ENCODE measurements at regions not wholly inside any gene's neighbourhood (a gene's known extent, or its start where the extent isn't known, plus 50 kb on each side); places are given as distances from the start of the nearest gene placed in this dataset.
"Not testable (repeated sequence)": the region's sequence is repeated elsewhere in the genome, so short reads cannot be mapped to it uniquely, and the experiment has no call there.

DNA sequence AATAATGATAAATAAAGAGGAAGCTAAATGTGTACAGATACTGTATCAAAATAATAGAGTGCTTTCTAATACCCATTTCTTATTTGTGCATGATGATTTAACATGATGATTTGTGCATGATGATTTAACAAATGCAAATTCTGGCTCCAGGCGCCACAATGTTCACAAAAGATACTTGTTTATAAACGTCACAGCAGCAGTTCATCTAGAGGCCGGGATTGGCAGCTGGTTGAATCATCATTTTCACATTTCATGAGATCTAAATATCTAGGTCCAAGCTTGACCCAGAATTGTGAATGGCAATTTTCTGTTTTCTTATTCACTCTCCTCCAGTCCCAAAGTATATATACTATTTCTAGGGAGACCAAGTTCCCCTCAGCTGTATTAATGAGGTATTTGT lies 322.0 kb downstream of the SUCLG1 start:
- DNase-seq (ENCODE audit: low read depth): no peak

GRCh38 chr2:84132370-84132769 lies 326.7 kb downstream of the SUCLG1 start:
- no peak for DNase-seq (ENCODE audit: low read depth)

DNA sequence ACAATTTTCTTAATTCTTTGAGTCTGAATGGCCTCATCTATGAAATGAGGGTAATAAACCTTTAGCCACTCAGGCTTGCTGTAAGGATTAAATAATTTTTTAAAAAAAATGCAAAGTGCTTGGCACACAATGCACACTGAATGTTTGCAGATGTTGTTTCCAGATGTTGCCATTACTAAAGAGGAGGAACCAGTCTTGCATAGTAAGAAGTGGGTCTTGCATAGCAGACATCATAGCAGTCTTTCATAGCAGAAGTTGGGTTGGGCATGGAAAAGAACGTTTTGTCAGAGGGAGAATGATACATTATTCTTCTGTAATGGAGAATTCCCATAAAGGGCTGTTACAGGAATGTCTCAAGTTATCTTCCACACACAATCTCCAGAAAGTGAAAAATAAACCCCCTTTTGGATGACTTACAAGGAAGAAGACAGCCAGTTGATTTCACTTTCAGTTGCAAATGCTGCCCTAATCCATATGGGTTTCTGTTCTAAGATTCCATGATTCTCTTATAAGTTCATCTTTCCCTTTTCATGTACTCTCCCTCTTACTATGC lies 327.7 kb downstream of the SUCLG1 start:
- DNase-seq (ENCODE audit: low read depth): no peak

- no peak for DNase-seq (ENCODE audit: low read depth)
Observed at GRCh38 chr2:84129018-84129417, 330.1 kb downstream of the SUCLG1 start.

GRCh38 chr2:84127812-84128211 lies 331.3 kb downstream of the SUCLG1 start:
- not testable (repeated sequence) for DNase-seq (ENCODE audit: low read depth)

DNA sequence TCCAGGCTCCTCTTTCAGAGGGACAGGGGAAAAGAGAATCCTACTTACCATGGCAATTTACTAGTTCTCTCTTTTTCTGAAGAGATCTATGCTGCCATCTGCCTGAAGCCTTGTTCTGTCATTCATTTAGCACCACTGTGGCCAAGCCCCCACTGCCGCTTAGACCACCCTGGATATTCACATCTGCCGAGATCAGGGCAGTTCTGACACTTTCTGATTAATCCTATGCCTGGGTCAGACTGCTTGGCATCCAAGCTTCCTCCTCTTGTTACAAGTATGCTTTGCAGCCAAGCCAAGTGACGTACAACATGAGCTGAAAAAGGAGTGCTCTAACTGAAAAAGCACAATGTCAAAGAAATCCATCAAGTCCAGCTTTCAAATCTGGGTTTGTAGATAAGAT lies 332.6 kb downstream of the SUCLG1 start:
- no peak for DNase-seq (ENCODE audit: low read depth)

- no peak for DNase-seq (ENCODE audit: low read depth)
Observed at GRCh38 chr2:84126084-84126483, 333.0 kb downstream of the SUCLG1 start.

DNA sequence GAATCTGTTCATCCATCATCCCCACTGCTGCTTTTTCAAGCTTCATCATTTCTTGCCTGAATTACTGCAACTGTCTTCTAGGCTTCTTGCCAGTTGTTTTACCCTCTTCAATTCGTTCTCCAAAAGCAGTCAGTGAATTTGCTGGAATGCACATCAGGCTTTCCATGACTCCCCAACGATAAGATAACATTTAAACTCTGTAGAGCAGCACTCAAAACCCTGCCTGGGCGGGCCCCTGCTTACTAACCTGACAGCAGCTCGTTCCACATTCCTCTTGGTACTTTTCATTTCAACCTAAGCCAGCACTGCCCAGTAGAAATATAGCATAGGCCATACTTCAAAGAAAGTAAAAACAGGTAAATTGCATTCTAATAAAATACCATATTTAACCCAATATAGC lies 342.9 kb downstream of the SUCLG1 start:
- no peak for DNase-seq (ENCODE audit: low read depth)

DNA sequence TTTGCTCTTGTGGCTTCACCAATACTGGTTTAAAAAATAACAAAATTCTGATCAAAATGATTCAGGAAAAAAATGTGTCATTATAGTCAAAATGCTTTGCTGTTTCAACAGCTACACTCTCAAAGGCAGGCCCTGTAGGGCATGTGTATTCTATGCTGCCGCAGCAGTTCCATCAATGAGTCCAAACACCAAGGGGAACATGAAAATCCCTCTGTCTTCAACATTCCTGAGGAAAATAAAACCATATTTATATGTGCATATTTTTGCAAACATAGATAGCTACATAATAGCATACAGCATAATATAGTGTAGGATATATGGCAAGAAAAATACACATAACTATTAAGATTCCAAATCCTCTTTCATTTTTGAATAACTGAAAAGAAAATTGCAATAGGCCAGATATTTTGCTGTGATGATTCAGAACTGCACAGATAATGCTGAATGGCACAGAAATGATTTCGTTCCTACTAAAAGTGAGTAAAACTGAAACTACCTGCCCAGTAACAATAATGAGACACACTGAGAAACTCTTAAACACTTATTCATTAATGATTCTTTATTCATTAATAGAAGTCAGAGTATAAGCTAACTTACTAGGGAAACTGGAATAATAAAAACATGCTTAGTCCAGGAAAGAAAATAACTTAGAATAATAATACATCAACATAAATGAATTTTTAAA lies 343.8 kb downstream of the SUCLG1 start:
- DNase-seq (ENCODE audit: low read depth): no peak

GRCh38 chr2:84103816-84104527 lies 355.1 kb downstream of the SUCLG1 start:
- not testable (repeated sequence) for DNase-seq (ENCODE audit: low read depth)

DNA sequence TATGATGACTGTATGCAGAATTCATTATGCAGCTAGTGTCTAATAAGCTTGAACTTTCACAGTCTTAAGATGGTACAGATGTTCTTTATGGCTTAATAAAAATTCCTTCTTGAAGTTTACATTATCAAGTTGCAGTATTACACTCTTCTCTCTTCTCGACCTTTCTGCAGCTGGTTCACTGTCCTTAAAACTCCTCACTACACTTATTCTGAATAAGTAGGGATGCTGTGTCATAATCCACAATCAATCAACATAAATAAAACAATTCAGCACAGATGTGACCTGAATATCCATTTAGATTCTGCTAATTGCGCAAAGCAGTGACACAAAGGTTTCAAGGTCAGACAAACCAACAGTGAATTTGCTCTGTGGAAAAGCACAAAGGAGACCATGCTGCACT lies 356.8 kb downstream of the SUCLG1 start:
- DNase-seq (ENCODE audit: low read depth): no peak

- no peak for DNase-seq (ENCODE audit: low read depth)
Observed at GRCh38 chr2:84088656-84089055, 370.4 kb downstream of the SUCLG1 start.

DNA sequence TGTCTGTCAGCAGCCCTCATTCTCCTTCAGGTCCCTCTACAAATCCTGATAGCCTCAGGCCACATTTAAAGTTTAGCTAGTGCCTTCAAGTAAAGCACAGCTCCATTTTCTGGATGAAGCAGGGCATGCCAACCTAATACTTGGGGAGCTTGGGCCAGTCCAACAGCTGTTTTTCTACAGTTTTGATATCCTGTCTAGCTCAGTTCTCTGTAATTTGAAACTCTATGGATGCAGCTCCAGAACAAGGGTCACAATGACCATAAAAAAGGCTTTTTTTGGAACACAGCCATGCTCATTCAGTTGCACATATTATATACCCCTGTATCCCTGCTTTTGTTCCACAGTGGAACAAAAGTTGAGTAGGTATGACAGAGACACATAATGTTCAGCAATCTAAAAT lies 373.5 kb downstream of the SUCLG1 start:
- DNase-seq (ENCODE audit: low read depth): no peak

GRCh38 chr2:84084856-84085255 lies 374.2 kb downstream of the SUCLG1 start:
- no peak for DNase-seq (ENCODE audit: low read depth)

DNA sequence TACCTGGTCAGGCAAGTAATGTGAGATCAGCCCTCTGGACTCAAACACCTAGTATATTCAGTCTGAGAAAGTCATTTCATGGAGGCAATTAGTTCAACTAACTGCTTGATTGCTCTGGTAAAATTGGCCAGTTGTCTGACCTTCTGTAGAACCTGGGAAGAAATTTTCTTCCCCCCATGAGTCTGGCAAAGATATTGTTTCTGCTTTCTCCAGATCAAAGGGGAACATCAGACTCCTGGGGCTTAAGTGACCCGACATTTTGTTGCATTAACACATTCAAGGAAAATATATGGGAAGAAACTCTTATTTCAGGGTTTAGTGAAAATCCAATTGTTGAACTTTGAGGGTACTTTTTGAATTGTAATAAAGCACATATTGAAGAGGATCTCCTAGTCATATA lies 375.1 kb downstream of the SUCLG1 start:
- DNase-seq (ENCODE audit: low read depth): no peak

- no peak for DNase-seq (ENCODE audit: low read depth)
Observed at GRCh38 chr2:84078471-84078870, 380.6 kb downstream of the SUCLG1 start.

DNA sequence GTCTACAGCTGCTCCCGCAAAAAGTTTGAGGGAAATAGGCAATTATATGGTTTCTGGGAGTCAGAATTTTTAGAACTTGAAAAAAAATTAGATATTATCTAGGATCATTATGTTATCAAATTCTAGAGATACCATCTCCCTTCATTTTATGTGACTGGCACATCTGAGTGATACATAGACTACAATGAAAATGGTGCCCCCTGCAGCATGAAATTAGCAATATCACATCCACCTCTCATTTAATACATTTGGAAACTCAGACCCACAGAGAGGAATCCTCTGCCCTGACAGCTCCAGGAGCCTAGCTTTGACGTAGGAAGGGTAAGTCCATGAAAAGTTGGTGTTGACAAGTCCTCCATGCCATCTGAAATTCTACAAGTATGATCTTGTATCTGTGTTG lies 381.6 kb downstream of the SUCLG1 start:
- peak; percentile 3 for DNase-seq (ENCODE audit: low read depth)

GRCh38 chr2:84071050-84071449 lies 388.0 kb downstream of the SUCLG1 start:
- no peak for DNase-seq (ENCODE audit: low read depth)

GRCh38 chr2:84065857-84066256 lies 393.2 kb downstream of the SUCLG1 start:
- DNase-seq (ENCODE audit: low read depth): no peak

- DNase-seq (ENCODE audit: low read depth): no peak
Observed at GRCh38 chr2:84057917-84058560, 401.0 kb downstream of the SUCLG1 start.

DNA sequence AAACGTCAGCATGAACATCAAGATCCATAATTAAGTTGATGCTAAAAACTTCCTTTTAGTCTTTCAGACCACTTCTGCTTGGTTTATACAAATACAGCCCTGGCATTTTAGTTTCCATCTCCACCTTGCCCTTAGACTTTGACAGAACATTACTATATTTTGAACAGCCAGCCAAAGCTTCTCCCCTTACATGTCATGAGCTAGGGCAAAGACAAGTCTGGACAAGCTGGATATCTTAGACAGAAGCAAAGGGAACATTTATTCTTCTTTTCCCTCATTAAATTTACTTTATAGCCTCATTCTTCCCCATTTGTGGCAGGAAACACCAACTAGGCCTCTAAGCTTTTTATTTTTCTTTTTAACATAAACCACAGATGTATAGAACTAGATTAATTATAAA lies 403.3 kb downstream of the SUCLG1 start:
- no peak for DNase-seq (ENCODE audit: low read depth)

DNA sequence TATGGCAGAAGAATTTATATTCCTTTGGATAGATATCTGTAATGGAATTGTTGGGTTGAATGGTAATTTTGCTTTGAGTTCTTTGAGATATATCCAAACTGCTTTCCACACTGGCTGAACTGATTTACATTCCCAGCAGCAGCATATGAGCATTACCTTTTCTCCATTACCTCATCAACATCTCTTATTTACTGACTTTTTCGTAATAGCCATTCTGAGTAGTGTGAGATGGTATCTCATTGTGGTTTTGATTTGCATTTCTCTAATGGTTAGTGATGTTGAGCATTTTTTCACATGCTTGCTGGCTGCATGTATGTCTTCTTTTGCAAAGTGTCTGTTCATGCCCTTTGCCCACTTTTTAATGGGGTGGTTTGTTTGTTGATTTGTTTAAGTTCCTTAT lies 404.5 kb downstream of the SUCLG1 start:
- DNase-seq (ENCODE audit: low read depth): not testable (repeated sequence)

GRCh38 chr2:84052913-84053312 lies 406.2 kb downstream of the SUCLG1 start:
- DNase-seq (ENCODE audit: low read depth): no peak
